GM12878 (cell line): ENCODE measurements at regions not wholly inside any gene's neighbourhood (a gene's known extent, or its start where the extent isn't known, plus 50 kb on each side); places are given as distances from the start of the nearest gene placed in this dataset.

Experiments
- ZBTB33 ChIP-seq: fragments of 450-650 bp; IDR thresholded peaks from 2 replicates; pipeline ENCODE4 v1.6.1; 2017; ENCODE audit warnings: mild to moderate bottlenecking
- TF ChIP-seq, protein P1 (sequence below), 3 experiments: IDR thresholded peaks in 2 of 3; conservative IDR thresholded peaks in 1 of 3; 2 replicates each; pipeline ENCODE4 v1.5.1; 2011; ENCODE audit warnings: low read depth in 3 of 3, low read length in 3 of 3, mild to moderate bottlenecking in 3 of 3, control low read depth in 2 of 3, moderate library complexity in 2 of 3, inconsistent platforms in 1 of 3, mixed read lengths in 1 of 3; ENCODE audit not compliant: control insufficient read depth in 2 of 3, insufficient read depth in 1 of 3; ENCODE audit errors: extremely low read depth in 1 of 3

DNA sequence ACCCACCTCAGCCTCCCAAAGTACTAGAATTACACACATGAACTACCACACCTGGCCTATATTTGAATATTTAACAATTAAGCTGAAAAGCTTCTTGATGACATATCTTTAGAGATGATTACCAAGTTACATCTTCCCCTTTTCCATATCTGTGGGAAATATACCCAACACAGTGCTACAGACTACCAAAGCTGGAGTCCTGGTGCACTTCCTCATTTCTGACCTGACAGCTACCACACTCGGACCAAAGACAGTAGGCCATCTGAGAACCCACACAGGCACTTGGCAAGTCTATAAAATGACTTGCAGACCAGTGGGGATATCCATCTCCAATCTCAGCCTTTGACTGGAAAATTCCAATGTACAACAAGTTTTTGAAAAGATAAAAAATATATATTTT, 270.4 kb upstream of the KLF14 start:
- TF ChIP-seq, protein P1, sequence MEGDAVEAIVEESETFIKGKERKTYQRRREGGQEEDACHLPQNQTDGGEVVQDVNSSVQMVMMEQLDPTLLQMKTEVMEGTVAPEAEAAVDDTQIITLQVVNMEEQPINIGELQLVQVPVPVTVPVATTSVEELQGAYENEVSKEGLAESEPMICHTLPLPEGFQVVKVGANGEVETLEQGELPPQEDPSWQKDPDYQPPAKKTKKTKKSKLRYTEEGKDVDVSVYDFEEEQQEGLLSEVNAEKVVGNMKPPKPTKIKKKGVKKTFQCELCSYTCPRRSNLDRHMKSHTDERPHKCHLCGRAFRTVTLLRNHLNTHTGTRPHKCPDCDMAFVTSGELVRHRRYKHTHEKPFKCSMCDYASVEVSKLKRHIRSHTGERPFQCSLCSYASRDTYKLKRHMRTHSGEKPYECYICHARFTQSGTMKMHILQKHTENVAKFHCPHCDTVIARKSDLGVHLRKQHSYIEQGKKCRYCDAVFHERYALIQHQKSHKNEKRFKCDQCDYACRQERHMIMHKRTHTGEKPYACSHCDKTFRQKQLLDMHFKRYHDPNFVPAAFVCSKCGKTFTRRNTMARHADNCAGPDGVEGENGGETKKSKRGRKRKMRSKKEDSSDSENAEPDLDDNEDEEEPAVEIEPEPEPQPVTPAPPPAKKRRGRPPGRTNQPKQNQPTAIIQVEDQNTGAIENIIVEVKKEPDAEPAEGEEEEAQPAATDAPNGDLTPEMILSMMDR (IDR thresholded peaks at IDR 0.05 in 2 of 3, conservative IDR thresholded peaks at IDR 0.05 in 1 of 3; ENCODE audit: control insufficient read depth in 2 of 3, extremely low read depth in 1 of 3, insufficient read depth in 1 of 3, low read depth in 3 of 3, low read length in 3 of 3): no peak
- no peak for TF ChIP-seq ZBTB33
